ENCODE measurements at regions not wholly inside any gene's neighbourhood (a gene's known extent, or its start where the extent isn't known, plus 50 kb on each side); places are given as distances from the start of the nearest gene placed in this dataset.

- DNase-seq = no peak
Observed at GRCh38 chr3:144142151-144142840, 170.7 kb downstream of the DIPK2A start.

GRCh38 chr3:144148356-144148755 is 176.7 kb downstream of the DIPK2A start:
- no peak for DNase-seq

GRCh38 chr3:144151983-144152382 is 180.4 kb downstream of the DIPK2A start:
- DNase-seq = no peak

GRCh38 chr3:144160627-144161026 is 189.0 kb downstream of the DIPK2A start:
- no peak for DNase-seq

GRCh38 chr3:144162042-144162441 is 190.4 kb downstream of the DIPK2A start:
- no peak for DNase-seq

GRCh38 chr3:144164352-144164751 is 192.7 kb downstream of the DIPK2A start:
- no peak for DNase-seq

GRCh38 chr3:144165482-144165881 is 193.9 kb downstream of the DIPK2A start:
- DNase-seq = no peak

- no peak for DNase-seq
Observed at GRCh38 chr3:144167634-144168033, 196.0 kb downstream of the DIPK2A start.

- DNase-seq = no peak
Observed at GRCh38 chr3:144173491-144173890, 201.9 kb downstream of the DIPK2A start.

GRCh38 chr3:144175644-144176425 is 204.2 kb downstream of the DIPK2A start:
- DNase-seq = no peak

- DNase-seq = no peak
Observed at GRCh38 chr3:144177649-144178048, 206.0 kb downstream of the DIPK2A start.

GRCh38 chr3:144178607-144179006 is 207.0 kb downstream of the DIPK2A start:
- no peak for DNase-seq

GRCh38 chr3:144181062-144181461 is 209.4 kb downstream of the DIPK2A start:
- DNase-seq = no peak

- DNase-seq = no peak
Observed at GRCh38 chr3:144182501-144182900, 210.9 kb downstream of the DIPK2A start.

GRCh38 chr3:144185276-144185675 is 213.7 kb downstream of the DIPK2A start:
- no peak for DNase-seq

GRCh38 chr3:144187531-144188210 is 216.0 kb downstream of the DIPK2A start:
- DNase-seq = no peak

GRCh38 chr3:144189044-144189443 is 217.4 kb downstream of the DIPK2A start:
- DNase-seq = no peak

GRCh38 chr3:144197116-144197515 is 225.5 kb downstream of the DIPK2A start:
- no peak for DNase-seq

GRCh38 chr3:144197582-144197981 is 226.0 kb downstream of the DIPK2A start:
- DNase-seq = no peak

GRCh38 chr3:144200004-144200403 is 228.4 kb downstream of the DIPK2A start:
- no peak for DNase-seq

- DNase-seq = no peak
Observed at GRCh38 chr3:144200466-144200865, 228.8 kb downstream of the DIPK2A start.

- no peak for DNase-seq
Observed at GRCh38 chr3:144221761-144222160, 250.1 kb downstream of the DIPK2A start.

GRCh38 chr3:144229330-144229729 is 257.7 kb downstream of the DIPK2A start:
- DNase-seq = no peak

- no peak for DNase-seq
Observed at GRCh38 chr3:144229953-144230352, 258.3 kb downstream of the DIPK2A start.

Measured in CD4-positive, alpha-beta T cell treated with Interleukin-21 for 1 hour (primary cell).